PC-3 (cell line): ENCODE measurements at regions not wholly inside any gene's neighbourhood (a gene's known extent, or its start where the extent isn't known, plus 50 kb on each side); places are given as distances from the start of the nearest gene placed in this dataset.

Experiments used
- CTCF ChIP-seq: fragments of 300-600 bp; sonication (generic); conservative IDR thresholded peaks from 2 replicates; pipeline ENCODE4 v1.5.1; 2017; ENCODE audit warnings: antibody characterized with exemption, low read depth, mild to moderate bottlenecking, low read length
- EZH2phosphoT487 ChIP-seq: fragments of 300-600 bp; sonication (generic); IDR thresholded peaks from 2 replicates; pipeline ENCODE4 v1.6.1; 2018; ENCODE audit warnings: mild to moderate bottlenecking, antibody characterized with exemption, low read length, borderline replicate concordance

GRCh38 chrX:34299451-34299967 lies 167.4 kb upstream of the FAM47A start:
- TF ChIP-seq CTCF (no peak), EZH2phosphoT487 (no peak)
